GM12872 (cell line): ENCODE measurements at regions not wholly inside any gene's neighbourhood (a gene's known extent, or its start where the extent isn't known, plus 50 kb on each side); places are given as distances from the start of the nearest gene placed in this dataset.

ENCODE experiments used
- CTCF ChIP-seq: IDR thresholded peaks from 3 replicates; pipeline ENCODE4 v1.5.1; 2011; ENCODE audit warnings: low read depth, mild to moderate bottlenecking, low read length, moderate library complexity; ENCODE audit not compliant: insufficient read depth

GRCh38 chr6:113187661-113188060 is 669.5 kb upstream of the MARCKS start:
- no peak for TF ChIP-seq CTCF

- TF ChIP-seq CTCF = no peak
These were observed 668.2 kb upstream of the MARCKS start for GRCh38 chr6:113188962-113189361.

GRCh38 chr6:113190170-113190569 is 667.0 kb upstream of the MARCKS start:
- TF ChIP-seq CTCF = no peak

GRCh38 chr6:113194090-113194489 is 663.1 kb upstream of the MARCKS start:
- no peak for TF ChIP-seq CTCF

- no peak for TF ChIP-seq CTCF
These were observed 654.1 kb upstream of the MARCKS start for GRCh38 chr6:113202852-113203714.

- TF ChIP-seq CTCF = no peak
These were observed 653.4 kb upstream of the MARCKS start for GRCh38 chr6:113203715-113204110.

- TF ChIP-seq CTCF = no peak
These were observed 651.6 kb upstream of the MARCKS start for GRCh38 chr6:113205553-113205952.

- no peak for TF ChIP-seq CTCF
These were observed 648.4 kb upstream of the MARCKS start for GRCh38 chr6:113208726-113209125.
